Ishikawa (cell line): ENCODE measurements at regions not wholly inside any gene's neighbourhood (a gene's known extent, or its start where the extent isn't known, plus 50 kb on each side); places are given as distances from the start of the nearest gene placed in this dataset.

Experiments
- EGR1 ChIP-seq: IDR thresholded peaks from 2 replicates; pipeline ENCODE4 v1.6.1; 2012
- NFIC ChIP-seq: IDR thresholded peaks from 2 replicates; pipeline ENCODE4 v1.6.1; 2012
- RAD21 ChIP-seq: IDR thresholded peaks from 2 replicates; pipeline ENCODE4 v1.6.1; 2012; ENCODE audit warnings: low read depth
- TAF1 ChIP-seq: IDR thresholded peaks from 2 replicates; pipeline ENCODE4 v1.6.1; 2012; ENCODE audit warnings: low read depth, mild to moderate bottlenecking
- YY1 ChIP-seq: IDR thresholded peaks from 2 replicates; pipeline ENCODE4 v1.6.1; 2012; ENCODE audit warnings: low read depth

- TF ChIP-seq NFIC (no peak), YY1 (no peak), RAD21 (no peak), TAF1 (no peak), EGR1 (no peak)
Observed at GRCh38 chr7:47652591-47652990, 70.7 kb upstream of the TNS3 start.
